CD4-positive, alpha-beta T cell (primary cell): ENCODE measurements at regions not wholly inside any gene's neighbourhood (a gene's known extent, or its start where the extent isn't known, plus 50 kb on each side); places are given as distances from the start of the nearest gene placed in this dataset.
"Not testable (repeated sequence)": the region's sequence is repeated elsewhere in the genome, so short reads cannot be mapped to it uniquely, and the experiment has no call there.

Experiments used
- ATAC-seq: fragments of 200-7000 bp; cut with Tn5 transposase; one replicate; pipeline ENCODE4 v1.10.0; 2022; ENCODE audit warnings: mild to moderate bottlenecking; ENCODE audit not compliant: poor library complexity
- CTCF ChIA-PET: fragments of 350-600 bp; sonication (Branson Sonifier 250); formaldehyde crosslinking; loops from one replicate; lab custom pipeline; 2021; ENCODE audit warnings: antibody characterized with exemption, inconsistent platforms; lab: Charles Lee
- POLR2A ChIA-PET: fragments of 350-600 bp; sonication (Branson Sonifier 250); formaldehyde crosslinking; loops from one replicate; lab custom pipeline; 2021; ENCODE audit warnings: antibody characterized with exemption, inconsistent platforms; lab: Charles Lee
- DNase-seq, 14 experiments: peaks; one replicate each; pipeline ENCODE4 v3.0.0-alpha.2; 2013 to 2020; ENCODE audit warnings: mixed read lengths in 2 of 14
- H3K27ac ChIP-seq, 2 donors: one replicate each; pipeline versions ENCODE4 v1.5.1 to v1.7.0; 2013; ENCODE audit warnings: low read length in 2 of 2, low read depth in 1 of 2, mild to moderate bottlenecking in 1 of 2
- H3K27me3 ChIP-seq, 2 experiments: 1 replicate in 1 of 2; 2 replicates in 1 of 2; pipeline versions ENCODE4 v1.6.1 to v1.7.0; 2013; ENCODE audit warnings: low read length in 2 of 2, control low read depth in 1 of 2, mild to moderate bottlenecking in 1 of 2, moderate library complexity in 1 of 2; ENCODE audit not compliant: insufficient read depth in 2 of 2, control insufficient read depth in 1 of 2
- H3K36me3 ChIP-seq: one replicate; pipeline ENCODE4 v1.6.1; 2013; ENCODE audit warnings: low read length, control low read depth; ENCODE audit not compliant: insufficient read depth
- H3K4me1 ChIP-seq: one replicate; pipeline ENCODE4 v1.6.1; 2013; ENCODE audit warnings: low read length, control low read depth; ENCODE audit not compliant: insufficient read depth
- H3K4me3 ChIP-seq: one replicate; pipeline ENCODE4 v1.5.1; 2013; ENCODE audit warnings: mild to moderate bottlenecking, low read length, moderate library complexity
- H3K9me3 ChIP-seq, 2 experiments: 1 replicate in 1 of 2; 2 replicates in 1 of 2; pipeline versions ENCODE4 v1.6.1 to v1.7.0; 2013; ENCODE audit warnings: low read length in 2 of 2, mild to moderate bottlenecking in 2 of 2, control low read depth in 1 of 2, moderate library complexity in 1 of 2; ENCODE audit not compliant: control insufficient read depth in 1 of 2, insufficient read depth in 1 of 2
- H3K27ac Mint-ChIP-seq: one replicate; pipeline ENCODE4 v1.8.0; 2020; ENCODE audit warnings: mixed read lengths
- H3K27me3 Mint-ChIP-seq: one replicate; pipeline ENCODE4 v1.8.0; 2021; ENCODE audit warnings: mixed read lengths
- H3K36me3 Mint-ChIP-seq: one replicate; pipeline ENCODE4 v1.8.0; 2021; ENCODE audit warnings: low read depth, mixed read lengths
- H3K4me1 Mint-ChIP-seq: one replicate; pipeline ENCODE4 v1.8.0; 2021; ENCODE audit warnings: low read depth, mixed read lengths
- H3K4me3 Mint-ChIP-seq: one replicate; pipeline ENCODE4 v1.8.0; 2020; ENCODE audit warnings: mild to moderate bottlenecking, mixed read lengths
- H3K9me3 Mint-ChIP-seq: one replicate; pipeline ENCODE4 v1.8.0; 2020; ENCODE audit warnings: mixed read lengths
- CTCF ChIP-seq: fragments of 200-600 bp; IDR thresholded peaks from one replicate; pipeline ENCODE4 v1.8.0; 2022; ENCODE audit warnings: antibody characterized with exemption, mild to moderate bottlenecking
- intact Hi-C, 2 experiments: fragments of 100-400 bp; cut with DNase I in 1 of 2; cut with micrococcal nuclease in 1 of 2; formaldehyde crosslinking; loops; one replicate each; pipeline versions ENCODE4 v1.15.1 to v1.9.0; 2023 to 2025; cut with DNase I, micrococcal nuclease

GRCh38 chr1:101484689-101485338 lies 248.0 kb downstream of the S1PR1 start:
- no peak for TF ChIP-seq CTCF
- Mint-ChIP-seq H3K4me1 (no peaks in the 10 kb centered on the region), H3K4me3 (no peak overlapping the region), H3K36me3 (no peaks in the 10 kb centered on the region), H3K27me3 (no peaks in the 10 kb centered on the region), H3K27ac (no peak overlapping the region), H3K9me3 (peaks cover 2% of the 10 kb centered on the region)
- no peaks in the 10 kb centered on the region for H3K27me3 ChIP-seq
- POLR2A ChIA-PET = no interaction called here
- DNase-seq = no peak
- H3K9me3 ChIP-seq = no peaks in the 10 kb centered on the region
- no peak overlapping the region for H3K4me3 ChIP-seq
- intact Hi-C loops = no loop called here
- no peaks in the 10 kb centered on the region for H3K36me3 ChIP-seq
- no peaks in the 10 kb centered on the region for H3K4me1 ChIP-seq
- no peak overlapping the region for H3K27ac ChIP-seq
- CTCF ChIA-PET = interaction anchor here (0.7 to 1.4 kb wide), 2 partner anchors 10 to 886 kb away, joined by 3 to 5 read pairs; no protein-coding TSS in a partner anchor
- ATAC-seq = no peak

GRCh38 chr1:101485712-101486111 lies 248.9 kb downstream of the S1PR1 start:
- peaks cover 8% of the 10 kb centered on the region for H3K9me3 Mint-ChIP-seq
- no peaks in the 10 kb centered on the region for H3K4me1 Mint-ChIP-seq
- no peaks in the 10 kb centered on the region for H3K36me3 ChIP-seq
- H3K27me3 Mint-ChIP-seq = no peaks in the 10 kb centered on the region
- H3K27ac Mint-ChIP-seq = no peak overlapping the region
- H3K36me3 Mint-ChIP-seq = no peaks in the 10 kb centered on the region
- TF ChIP-seq CTCF = no peak
- H3K27ac ChIP-seq = no peak overlapping the region
- ChIA-PET POLR2A (no interaction called here), CTCF (no interaction called here)
- no peak overlapping the region for H3K4me3 ChIP-seq
- no peak overlapping the region for H3K4me3 Mint-ChIP-seq
- intact Hi-C loops = no loop called here
- H3K4me1 ChIP-seq = no peaks in the 10 kb centered on the region
- ATAC-seq (no peak), DNase-seq (no peak)
- no peaks in the 10 kb centered on the region for H3K27me3 ChIP-seq
- H3K9me3 ChIP-seq = no peaks in the 10 kb centered on the region

GRCh38 chr1:101492144-101492543 lies 255.3 kb downstream of the S1PR1 start:
- H3K4me3 ChIP-seq, H3K4me3 Mint-ChIP-seq, H3K27me3 ChIP-seq, H3K4me1 ChIP-seq, H3K36me3 Mint-ChIP-seq, DNase-seq, H3K36me3 ChIP-seq, H3K9me3 ChIP-seq, H3K27ac Mint-ChIP-seq, H3K27me3 Mint-ChIP-seq, H3K4me1 Mint-ChIP-seq, POLR2A ChIA-PET, intact Hi-C loops, H3K27ac ChIP-seq, H3K9me3 Mint-ChIP-seq, ATAC-seq: not testable (repeated sequence)
- CTCF ChIA-PET = interaction anchor here (1.4 kb wide), 1 partner anchor 14 kb away, joined by 3 read pairs; no protein-coding TSS in a partner anchor

GRCh38 chr1:101493920-101494319 lies 257.1 kb downstream of the S1PR1 start:
- H3K27me3 ChIP-seq, H3K9me3 Mint-ChIP-seq, DNase-seq, H3K36me3 Mint-ChIP-seq, H3K9me3 ChIP-seq, POLR2A ChIA-PET, H3K27ac ChIP-seq, H3K27me3 Mint-ChIP-seq, intact Hi-C loops, H3K36me3 ChIP-seq, ATAC-seq, H3K4me1 ChIP-seq, H3K27ac Mint-ChIP-seq, H3K4me3 Mint-ChIP-seq, CTCF ChIA-PET, H3K4me3 ChIP-seq, H3K4me1 Mint-ChIP-seq: not testable (repeated sequence)
